ENCODE measurements at regions not wholly inside any gene's neighbourhood (a gene's known extent, or its start where the extent isn't known, plus 50 kb on each side); places are given as distances from the start of the nearest gene placed in this dataset.

DNA sequence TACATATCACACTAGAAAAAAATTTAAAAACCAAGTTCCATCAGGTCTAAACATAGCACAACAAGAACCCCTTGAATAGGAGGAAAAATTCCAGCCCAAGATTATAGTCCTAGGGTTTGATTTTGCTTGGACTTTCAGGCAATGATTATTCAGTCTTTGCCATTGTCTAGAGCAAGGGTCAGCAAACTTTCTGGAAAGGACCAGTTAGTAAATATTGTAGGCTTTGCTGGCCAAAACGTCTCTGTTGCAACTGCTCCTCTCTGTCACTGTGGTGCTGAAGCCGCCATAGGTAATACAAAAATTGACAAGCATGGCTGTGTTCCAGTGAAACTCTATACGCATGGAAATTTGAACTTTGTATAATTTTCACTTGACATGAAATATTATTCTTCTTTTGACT lies 95.5 kb upstream of the UBAC2 start:
- H2AFZ ChIP-seq (ENCODE audit: low read length) = no peak overlapping the region
- H4K20me1 ChIP-seq (ENCODE audit: insufficient read depth, low read length) = no peaks in the 10 kb centered on the region
- no peaks in the 10 kb centered on the region for H3K9me2 ChIP-seq (ENCODE audit: low read depth, low read length)
- no peak overlapping the region for H3K27ac ChIP-seq (ENCODE audit: low read depth, low read length, poor library complexity, severe bottlenecking)
- no peaks in the 10 kb centered on the region for H3K4me1 ChIP-seq (ENCODE audit: insufficient read depth, low read length, severe bottlenecking)
- no peak overlapping the region for H3K4me3 ChIP-seq (ENCODE audit: low read depth, low read length, poor library complexity, severe bottlenecking)
- H3K9ac ChIP-seq (ENCODE audit: low read length) = no peak overlapping the region
- no peak overlapping the region for H3K4me2 ChIP-seq (ENCODE audit: low read length)
- TF ChIP-seq EZH2 (IDR thresholded peaks at IDR 0.05; ENCODE audit: borderline replicate concordance, low read length) = no peak
- TF ChIP-seq, protein P1, sequence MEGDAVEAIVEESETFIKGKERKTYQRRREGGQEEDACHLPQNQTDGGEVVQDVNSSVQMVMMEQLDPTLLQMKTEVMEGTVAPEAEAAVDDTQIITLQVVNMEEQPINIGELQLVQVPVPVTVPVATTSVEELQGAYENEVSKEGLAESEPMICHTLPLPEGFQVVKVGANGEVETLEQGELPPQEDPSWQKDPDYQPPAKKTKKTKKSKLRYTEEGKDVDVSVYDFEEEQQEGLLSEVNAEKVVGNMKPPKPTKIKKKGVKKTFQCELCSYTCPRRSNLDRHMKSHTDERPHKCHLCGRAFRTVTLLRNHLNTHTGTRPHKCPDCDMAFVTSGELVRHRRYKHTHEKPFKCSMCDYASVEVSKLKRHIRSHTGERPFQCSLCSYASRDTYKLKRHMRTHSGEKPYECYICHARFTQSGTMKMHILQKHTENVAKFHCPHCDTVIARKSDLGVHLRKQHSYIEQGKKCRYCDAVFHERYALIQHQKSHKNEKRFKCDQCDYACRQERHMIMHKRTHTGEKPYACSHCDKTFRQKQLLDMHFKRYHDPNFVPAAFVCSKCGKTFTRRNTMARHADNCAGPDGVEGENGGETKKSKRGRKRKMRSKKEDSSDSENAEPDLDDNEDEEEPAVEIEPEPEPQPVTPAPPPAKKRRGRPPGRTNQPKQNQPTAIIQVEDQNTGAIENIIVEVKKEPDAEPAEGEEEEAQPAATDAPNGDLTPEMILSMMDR (IDR thresholded peaks at IDR 0.05; ENCODE audit: low read length) = no peak
- no peaks in the 10 kb centered on the region; the same call in 1 of the 2 replicates for H3K27me3 ChIP-seq (ENCODE audit: insufficient read depth, low read length)
- no peaks in the 10 kb centered on the region for H3K79me2 ChIP-seq (ENCODE audit: insufficient read depth, low read length)
- no peaks in the 10 kb centered on the region for H3K9me3 ChIP-seq (ENCODE audit: low read length)
- no peaks in the 10 kb centered on the region for H3K36me3 ChIP-seq (ENCODE audit: insufficient read depth, low read length)
- H3F3A ChIP-seq (ENCODE audit: insufficient read depth, low read length) = no peaks in the 10 kb centered on the region

DNA sequence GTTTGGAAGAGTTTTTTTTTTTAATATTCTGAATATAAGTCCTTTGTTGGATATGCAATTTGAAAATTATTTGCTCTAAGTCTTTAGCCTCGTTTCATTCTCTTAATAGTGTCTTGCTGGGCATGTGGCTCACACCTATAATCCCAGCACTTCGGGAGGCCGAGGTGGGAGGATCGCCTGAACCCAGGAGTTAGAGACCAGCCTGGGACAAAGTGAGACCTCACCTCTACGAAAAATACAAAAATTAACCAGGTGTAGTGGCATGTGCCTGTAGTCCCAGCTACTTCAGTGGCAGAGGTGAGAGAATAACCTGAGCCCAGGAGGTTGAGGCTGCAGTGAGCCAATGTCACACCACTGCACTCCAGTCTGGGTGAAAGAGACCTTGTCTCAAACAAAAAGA lies 87.3 kb upstream of the UBAC2 start:
- no peaks in the 10 kb centered on the region for H3F3A ChIP-seq (ENCODE audit: insufficient read depth, low read length)
- H4K20me1 ChIP-seq (ENCODE audit: insufficient read depth, low read length) = no peaks in the 10 kb centered on the region
- H2AFZ ChIP-seq (ENCODE audit: low read length) = no peak overlapping the region
- no peak overlapping the region for H3K4me2 ChIP-seq (ENCODE audit: low read length)
- H3K27ac ChIP-seq (ENCODE audit: low read depth, low read length, poor library complexity, severe bottlenecking) = no peak overlapping the region
- H3K9ac ChIP-seq (ENCODE audit: low read length) = no peak overlapping the region
- no peak overlapping the region for H3K4me3 ChIP-seq (ENCODE audit: low read depth, low read length, poor library complexity, severe bottlenecking)
- TF ChIP-seq, protein P1 (IDR thresholded peaks at IDR 0.05; ENCODE audit: low read length) = no peak
- TF ChIP-seq EZH2 (IDR thresholded peaks at IDR 0.05; ENCODE audit: borderline replicate concordance, low read length) = no peak
- H3K79me2 ChIP-seq (ENCODE audit: insufficient read depth, low read length) = no peaks in the 10 kb centered on the region
- no peaks in the 10 kb centered on the region for H3K36me3 ChIP-seq (ENCODE audit: insufficient read depth, low read length)
- no peaks in the 10 kb centered on the region for H3K9me3 ChIP-seq (ENCODE audit: low read length)
- no peaks in the 10 kb centered on the region for H3K4me1 ChIP-seq (ENCODE audit: insufficient read depth, low read length, severe bottlenecking)
- no peaks in the 10 kb centered on the region for H3K9me2 ChIP-seq (ENCODE audit: low read depth, low read length)
- H3K27me3 ChIP-seq (ENCODE audit: insufficient read depth, low read length) = no peaks in the 10 kb centered on the region

DNA sequence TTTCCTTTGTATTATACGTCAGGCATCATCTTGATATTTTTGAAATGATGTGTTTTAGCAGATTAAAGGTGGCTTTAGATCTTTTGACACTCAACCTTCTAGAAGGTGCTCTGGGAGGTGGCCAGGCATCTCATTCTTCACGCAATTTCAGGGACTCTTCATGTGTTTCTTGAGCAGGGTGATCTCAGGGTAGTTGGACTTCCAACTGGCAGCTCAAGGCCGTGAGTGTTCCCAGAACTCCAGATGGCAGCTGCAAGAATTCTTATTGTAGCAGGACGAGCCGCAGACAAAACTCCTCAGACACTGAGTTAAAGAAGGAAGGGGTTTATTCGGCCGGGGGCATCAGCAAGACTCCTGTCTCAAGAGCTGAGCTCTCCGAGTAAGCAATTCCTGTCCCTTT lies 82.5 kb upstream of the UBAC2 start:
- no peak for TF ChIP-seq EZH2 (IDR thresholded peaks at IDR 0.05; ENCODE audit: borderline replicate concordance, low read length)
- TF ChIP-seq, protein P1 (IDR thresholded peaks at IDR 0.05; ENCODE audit: low read length) = no peak
- no peak overlapping the region for H3K4me2 ChIP-seq (ENCODE audit: low read length)
- H3K9ac ChIP-seq (ENCODE audit: low read length) = no peak overlapping the region
- H4K20me1 ChIP-seq (ENCODE audit: insufficient read depth, low read length) = no peaks in the 10 kb centered on the region
- H3K36me3 ChIP-seq (ENCODE audit: insufficient read depth, low read length) = no peaks in the 10 kb centered on the region
- H3K79me2 ChIP-seq (ENCODE audit: insufficient read depth, low read length) = no peaks in the 10 kb centered on the region
- H3K9me3 ChIP-seq (ENCODE audit: low read length) = no peaks in the 10 kb centered on the region
- no peaks in the 10 kb centered on the region for H3F3A ChIP-seq (ENCODE audit: insufficient read depth, low read length)
- no peak overlapping the region for H2AFZ ChIP-seq (ENCODE audit: low read length)
- no peaks in the 10 kb centered on the region for H3K9me2 ChIP-seq (ENCODE audit: low read depth, low read length)
- peaks cover 2% of the 10 kb centered on the region; the same call in 1 of the 2 replicates for H3K27me3 ChIP-seq (ENCODE audit: insufficient read depth, low read length)
- no peak overlapping the region for H3K4me3 ChIP-seq (ENCODE audit: low read depth, low read length, poor library complexity, severe bottlenecking)
- H3K4me1 ChIP-seq (ENCODE audit: insufficient read depth, low read length, severe bottlenecking) = no peaks in the 10 kb centered on the region
- no peak overlapping the region for H3K27ac ChIP-seq (ENCODE audit: low read depth, low read length, poor library complexity, severe bottlenecking)
